HG02981 (cell line): ENCODE measurements at regions not wholly inside any gene's neighbourhood (a gene's known extent, or its start where the extent isn't known, plus 50 kb on each side); places are given as distances from the start of the nearest gene placed in this dataset.

Experiments
- ATAC-seq: cut with Tn5 transposase; IDR thresholded peaks from one replicate; pipeline ENCODE4 v1.9.1; 2021; ENCODE audit warnings: mild to moderate bottlenecking, moderate library complexity; ENCODE audit not compliant: unreplicated experiment

GRCh38 chr2:155350783-155351580 lies 652.5 kb downstream of the KCNJ3 start:
- no peak for ATAC-seq

GRCh38 chr2:155332016-155332415 lies 633.5 kb downstream of the KCNJ3 start:
- ATAC-seq = no peak

DNA sequence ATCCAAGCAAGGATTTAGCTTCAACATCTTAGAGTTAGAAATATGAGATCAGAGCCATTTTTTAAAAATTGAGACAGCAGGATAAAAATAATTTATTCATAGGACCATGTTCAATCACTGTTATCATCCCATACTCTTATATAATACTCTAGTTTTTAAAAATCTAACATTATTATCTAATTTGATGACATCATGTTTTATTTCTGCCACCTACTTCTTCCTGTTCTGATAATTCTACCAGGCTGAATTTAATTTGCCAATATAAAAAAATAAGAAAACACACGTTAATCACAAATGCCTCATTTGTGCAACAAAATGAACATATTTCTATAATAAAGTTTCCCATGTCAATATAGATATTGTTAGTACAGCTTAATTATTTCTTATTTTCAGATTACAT lies 621.7 kb downstream of the KCNJ3 start:
- ATAC-seq = no peak

- ATAC-seq = no peak
Observed at GRCh38 chr2:155318710-155319109, 620.2 kb downstream of the KCNJ3 start.

- no peak for ATAC-seq
Observed at GRCh38 chr2:155315768-155316167, 617.3 kb downstream of the KCNJ3 start.

- ATAC-seq = peak; percentile 62
Observed at GRCh38 chr2:155310589-155310988, 612.1 kb downstream of the KCNJ3 start.

DNA sequence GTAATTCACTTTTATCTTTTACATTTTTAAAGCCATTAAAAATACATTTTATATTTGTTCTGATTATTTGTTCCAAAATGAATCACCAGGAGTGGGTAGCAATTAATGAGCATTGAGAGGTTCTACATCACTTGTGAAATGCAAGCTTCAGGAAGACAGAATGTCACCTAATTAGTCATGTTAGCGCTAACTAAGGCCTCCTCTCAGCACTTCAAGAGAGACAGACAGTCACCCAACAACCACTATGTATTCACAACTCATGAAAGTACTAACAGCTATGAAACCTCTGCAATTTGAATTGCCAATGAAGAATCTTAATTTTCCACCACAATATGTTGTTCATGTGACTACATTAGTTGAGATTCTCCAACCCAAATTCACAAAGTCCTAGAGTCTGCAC lies 611.0 kb downstream of the KCNJ3 start:
- no peak for ATAC-seq

- no peak for ATAC-seq
Observed at GRCh38 chr2:155308367-155309009, 610.0 kb downstream of the KCNJ3 start.

DNA sequence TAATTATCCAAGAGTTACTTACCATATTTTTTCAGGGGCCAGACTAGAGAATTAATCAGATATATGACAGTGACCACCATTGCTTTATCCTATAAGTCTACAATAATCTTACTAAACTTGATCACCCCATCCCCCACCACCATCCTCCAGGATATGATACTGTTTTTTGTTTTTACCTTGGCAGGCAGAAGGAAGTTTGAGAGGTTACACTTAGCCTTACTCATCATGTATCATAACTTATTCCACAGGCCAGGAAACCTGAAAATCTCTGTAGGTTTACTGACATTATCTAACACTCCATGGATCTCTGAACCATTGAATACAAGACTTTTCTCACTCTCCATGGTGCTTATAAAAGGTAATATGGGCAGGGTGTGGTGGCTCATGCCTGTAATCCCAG lies 602.7 kb downstream of the KCNJ3 start:
- no peak for ATAC-seq

DNA sequence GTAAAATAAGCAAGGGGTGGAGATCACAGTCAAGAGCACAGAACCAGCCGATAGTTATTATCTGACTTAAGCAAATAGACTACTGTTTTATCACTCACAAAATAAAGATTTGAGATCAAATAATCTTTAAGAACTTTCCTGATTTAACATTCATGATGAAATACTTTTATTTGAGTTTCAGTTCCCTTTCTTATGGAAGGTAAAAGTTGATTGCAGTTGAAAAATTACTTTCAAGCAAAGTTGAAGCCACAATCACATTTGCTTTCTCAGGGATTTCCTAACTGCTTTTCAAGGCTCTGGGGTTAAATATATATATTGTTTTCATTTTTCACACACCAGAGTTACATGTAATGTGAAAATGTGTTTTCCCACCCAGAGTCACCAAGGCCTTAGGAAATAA lies 599.5 kb downstream of the KCNJ3 start:
- ATAC-seq = no peak

GRCh38 chr2:155294358-155294757 lies 595.9 kb downstream of the KCNJ3 start:
- ATAC-seq = no peak

- ATAC-seq = no peak
Observed at GRCh38 chr2:155281907-155282306, 583.4 kb downstream of the KCNJ3 start.

- peak; percentile 64 for ATAC-seq
Observed at GRCh38 chr2:155273323-155273722, 574.8 kb downstream of the KCNJ3 start.

- ATAC-seq = no peak
Observed at GRCh38 chr2:155266583-155266982, 568.1 kb downstream of the KCNJ3 start.

- ATAC-seq = no peak
Observed at GRCh38 chr2:155266109-155266508, 567.6 kb downstream of the KCNJ3 start.

DNA sequence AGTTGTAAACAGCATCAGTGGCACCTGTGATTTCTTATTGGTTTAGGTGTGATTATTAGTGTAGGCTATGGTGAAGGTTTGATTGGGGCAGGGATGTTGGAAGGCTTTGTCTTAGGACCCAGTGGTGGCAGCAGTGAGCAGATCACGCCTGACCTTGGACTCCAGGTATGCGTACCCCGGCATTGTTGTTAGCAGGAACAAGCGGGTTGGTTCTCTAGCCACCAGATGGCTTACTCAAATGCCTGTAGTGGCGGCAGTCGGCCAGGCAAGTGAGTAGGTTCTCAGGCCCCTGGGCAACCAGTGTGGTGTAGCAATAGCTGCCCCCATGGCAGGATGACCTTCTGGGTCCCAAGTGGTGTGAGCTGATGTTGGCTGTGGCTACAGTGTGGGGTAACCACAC lies 558.3 kb downstream of the KCNJ3 start:
- ATAC-seq = no peak

DNA sequence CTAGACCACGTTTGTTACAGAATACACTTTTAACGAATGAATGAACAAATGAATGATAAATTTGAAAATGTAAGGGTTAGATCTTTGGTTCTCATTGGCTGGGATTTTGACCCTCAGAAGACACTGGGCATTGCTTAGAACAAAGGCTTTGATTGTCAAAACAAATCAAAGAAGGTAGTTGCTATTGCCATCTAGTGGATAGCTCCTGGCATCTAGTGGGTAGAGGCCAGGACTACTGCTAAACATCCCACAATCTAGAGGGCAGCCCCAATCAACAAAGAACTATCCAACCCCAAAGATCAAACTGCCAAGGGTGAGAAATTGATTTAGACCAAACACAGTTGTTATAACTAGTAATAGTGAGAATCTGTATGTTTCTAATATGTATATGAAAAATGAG lies 552.3 kb downstream of the KCNJ3 start:
- peak; percentile 68 for ATAC-seq

- ATAC-seq = no peak
Observed at GRCh38 chr2:155240176-155240575, 541.7 kb downstream of the KCNJ3 start.

- no peak for ATAC-seq
Observed at GRCh38 chr2:155235710-155236109, 537.2 kb downstream of the KCNJ3 start.

- ATAC-seq = no peak
Observed at GRCh38 chr2:155223781-155224406, 525.4 kb downstream of the KCNJ3 start.

DNA sequence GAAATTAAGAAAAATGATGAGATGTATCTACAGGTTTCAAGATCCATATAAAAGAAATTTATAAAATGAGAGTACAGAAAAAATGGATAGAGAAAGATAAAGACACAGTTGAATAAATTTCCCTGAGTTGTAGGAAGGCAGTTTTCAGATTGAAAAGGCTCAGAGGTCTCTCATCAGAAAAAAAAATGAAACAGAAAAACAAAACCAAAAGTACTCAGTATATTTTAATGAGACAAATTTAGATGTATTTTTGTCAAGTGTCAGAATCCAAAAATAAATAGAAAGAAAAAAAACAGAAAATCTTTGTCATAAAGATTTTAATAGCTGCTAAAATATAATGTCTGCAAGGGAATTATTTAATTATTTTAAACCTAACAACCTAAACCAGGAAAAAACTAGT lies 520.5 kb downstream of the KCNJ3 start:
- ATAC-seq = no peak

DNA sequence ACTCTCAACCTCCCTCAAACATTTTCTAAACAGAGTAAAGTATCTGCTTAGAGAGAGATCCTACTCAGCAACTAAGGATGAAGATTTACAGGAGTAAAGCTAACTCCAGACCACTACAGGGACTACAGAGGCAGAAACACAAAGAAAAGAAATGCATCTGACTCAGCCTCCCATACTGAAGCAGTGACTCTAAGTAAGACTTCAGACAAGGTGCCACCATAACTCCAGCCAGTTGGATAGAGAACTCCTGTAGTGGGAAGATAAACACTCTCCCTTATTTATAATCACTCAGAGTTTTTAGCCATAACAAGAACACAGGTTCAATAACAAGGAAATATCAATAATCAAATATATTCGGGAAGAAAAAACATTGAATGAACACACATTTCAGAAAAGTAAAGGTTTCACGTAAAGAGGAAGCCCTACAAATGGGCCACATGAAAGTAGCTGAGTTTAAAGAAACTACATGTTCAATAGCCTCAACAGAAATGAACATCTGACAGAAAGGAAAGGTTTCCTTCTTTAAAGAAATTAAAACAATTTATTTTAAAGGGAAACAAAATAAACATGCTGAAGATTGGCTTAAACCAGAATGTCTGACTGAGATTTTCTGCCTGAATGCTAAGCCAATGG lies 519.9 kb downstream of the KCNJ3 start:
- ATAC-seq = no peak
